ENCODE measurements at regions not wholly inside any gene's neighbourhood (a gene's known extent, or its start where the extent isn't known, plus 50 kb on each side); places are given as distances from the start of the nearest gene placed in this dataset.
A peak's percentile ranks its signal among the peaks of the same experiment; 100 is the strongest.

DNA sequence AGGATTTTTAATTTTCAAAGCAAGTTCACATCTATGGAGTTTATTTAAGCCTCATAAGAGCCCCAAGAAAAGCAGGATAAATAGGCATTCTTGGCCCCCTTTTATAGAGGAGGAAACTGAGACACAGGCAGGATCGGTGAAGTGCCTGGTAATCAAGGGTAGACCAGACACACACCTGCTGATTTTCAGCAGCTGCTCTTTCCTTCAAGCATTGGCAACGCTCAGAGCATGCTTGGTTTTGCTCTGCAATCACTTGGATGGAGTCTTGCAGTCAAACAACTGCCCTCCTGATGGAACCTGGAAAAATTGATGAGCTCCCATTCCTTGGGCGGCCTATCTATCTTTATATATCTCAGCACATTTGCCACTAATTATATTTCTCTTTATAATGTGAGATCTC, 478.9 kb upstream of the CAMK1G start:
- DNase-seq (ENCODE audit: low spot score) (no peak), ATAC-seq (ENCODE audit: low read depth) (no peak)
- H3K9me3 ChIP-seq (ENCODE audit: severe bottlenecking) = no peaks in the 10 kb centered on the region
- TF ChIP-seq, protein P1, sequence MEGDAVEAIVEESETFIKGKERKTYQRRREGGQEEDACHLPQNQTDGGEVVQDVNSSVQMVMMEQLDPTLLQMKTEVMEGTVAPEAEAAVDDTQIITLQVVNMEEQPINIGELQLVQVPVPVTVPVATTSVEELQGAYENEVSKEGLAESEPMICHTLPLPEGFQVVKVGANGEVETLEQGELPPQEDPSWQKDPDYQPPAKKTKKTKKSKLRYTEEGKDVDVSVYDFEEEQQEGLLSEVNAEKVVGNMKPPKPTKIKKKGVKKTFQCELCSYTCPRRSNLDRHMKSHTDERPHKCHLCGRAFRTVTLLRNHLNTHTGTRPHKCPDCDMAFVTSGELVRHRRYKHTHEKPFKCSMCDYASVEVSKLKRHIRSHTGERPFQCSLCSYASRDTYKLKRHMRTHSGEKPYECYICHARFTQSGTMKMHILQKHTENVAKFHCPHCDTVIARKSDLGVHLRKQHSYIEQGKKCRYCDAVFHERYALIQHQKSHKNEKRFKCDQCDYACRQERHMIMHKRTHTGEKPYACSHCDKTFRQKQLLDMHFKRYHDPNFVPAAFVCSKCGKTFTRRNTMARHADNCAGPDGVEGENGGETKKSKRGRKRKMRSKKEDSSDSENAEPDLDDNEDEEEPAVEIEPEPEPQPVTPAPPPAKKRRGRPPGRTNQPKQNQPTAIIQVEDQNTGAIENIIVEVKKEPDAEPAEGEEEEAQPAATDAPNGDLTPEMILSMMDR (IDR thresholded peaks at IDR 0.05; ENCODE audit: poor library complexity, severe bottlenecking) = no peak
- no peaks in the 10 kb centered on the region for H3K27me3 ChIP-seq (ENCODE audit: insufficient read depth, poor library complexity, severe bottlenecking)
- H3K4me3 ChIP-seq (ENCODE audit: severe bottlenecking) = no peak overlapping the region
- H3K36me3 ChIP-seq (ENCODE audit: low read depth) = no peaks in the 10 kb centered on the region
- H3K4me1 ChIP-seq (ENCODE audit: insufficient read depth, poor library complexity, severe bottlenecking) = no peaks in the 10 kb centered on the region
- H3K27ac ChIP-seq (ENCODE audit: poor library complexity, severe bottlenecking) = no peak overlapping the region

DNA sequence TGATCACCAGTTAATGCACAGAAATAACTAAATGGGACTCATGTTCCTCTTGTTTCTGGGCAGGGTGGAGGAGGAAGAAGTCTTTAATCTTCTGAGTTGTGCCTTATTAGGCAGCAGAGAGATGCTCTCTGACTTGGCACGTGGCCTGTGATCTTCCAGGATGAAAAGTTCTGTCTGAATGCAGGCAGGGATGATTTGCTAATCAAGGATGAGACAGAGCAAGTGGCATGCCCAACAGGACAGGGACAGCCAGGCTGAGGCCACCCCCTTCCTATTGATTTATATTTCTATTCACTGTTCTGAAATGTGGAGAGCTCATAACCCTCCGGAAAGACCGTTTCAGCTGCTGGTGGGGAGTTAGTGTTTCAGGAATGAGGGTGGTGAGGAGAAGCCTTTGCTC, 477.8 kb upstream of the CAMK1G start:
- H3K9me3 ChIP-seq (ENCODE audit: severe bottlenecking) = no peaks in the 10 kb centered on the region
- no peaks in the 10 kb centered on the region for H3K27me3 ChIP-seq (ENCODE audit: insufficient read depth, poor library complexity, severe bottlenecking)
- H3K36me3 ChIP-seq (ENCODE audit: low read depth) = no peaks in the 10 kb centered on the region
- DNase-seq (ENCODE audit: low spot score) (no peak), ATAC-seq (ENCODE audit: low read depth) (no peak)
- no peak overlapping the region for H3K27ac ChIP-seq (ENCODE audit: poor library complexity, severe bottlenecking)
- no peaks in the 10 kb centered on the region for H3K4me1 ChIP-seq (ENCODE audit: insufficient read depth, poor library complexity, severe bottlenecking)
- TF ChIP-seq, protein P1 (IDR thresholded peaks at IDR 0.05; ENCODE audit: poor library complexity, severe bottlenecking) = no peak
- no peak overlapping the region for H3K4me3 ChIP-seq (ENCODE audit: severe bottlenecking)

DNA sequence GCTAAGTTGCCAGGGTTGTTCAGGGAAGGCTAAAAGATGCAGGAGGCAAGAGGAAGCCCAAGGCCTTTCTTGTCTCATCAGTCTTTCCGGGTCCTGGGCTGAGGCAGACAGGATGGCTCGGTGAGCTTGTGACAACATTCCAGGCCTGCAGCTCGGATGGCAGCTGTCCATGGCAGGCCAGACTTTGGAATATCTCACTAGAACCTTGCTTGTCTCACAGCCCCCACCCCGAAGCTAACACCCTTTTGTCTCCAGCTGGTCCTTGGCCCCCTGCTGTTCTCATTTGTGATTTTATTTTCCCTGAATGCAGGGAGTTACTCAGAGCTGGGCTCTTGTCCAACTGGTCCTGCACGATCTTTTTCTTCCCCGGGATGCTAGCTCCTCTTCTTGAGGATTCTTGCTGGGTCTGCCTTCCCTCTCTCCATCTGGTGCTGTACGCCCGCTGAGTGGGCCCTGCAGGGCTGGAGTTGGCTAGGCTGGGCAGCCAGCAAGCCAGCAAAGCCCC, 477.2 kb upstream of the CAMK1G start:
- no peaks in the 10 kb centered on the region for H3K36me3 ChIP-seq (ENCODE audit: low read depth)
- no peaks in the 10 kb centered on the region for H3K27me3 ChIP-seq (ENCODE audit: insufficient read depth, poor library complexity, severe bottlenecking)
- ATAC-seq (ENCODE audit: low read depth) (no peak), DNase-seq (ENCODE audit: low spot score) (no peak)
- no peak overlapping the region for H3K4me3 ChIP-seq (ENCODE audit: severe bottlenecking)
- TF ChIP-seq, protein P1 (IDR thresholded peaks at IDR 0.05; ENCODE audit: poor library complexity, severe bottlenecking) = peak; percentile 7
- no peaks in the 10 kb centered on the region for H3K9me3 ChIP-seq (ENCODE audit: severe bottlenecking)
- no peaks in the 10 kb centered on the region for H3K4me1 ChIP-seq (ENCODE audit: insufficient read depth, poor library complexity, severe bottlenecking)
- no peak overlapping the region for H3K27ac ChIP-seq (ENCODE audit: poor library complexity, severe bottlenecking)

- H3K9me3 ChIP-seq (ENCODE audit: severe bottlenecking) = no peaks in the 10 kb centered on the region
- H3K27me3 ChIP-seq (ENCODE audit: insufficient read depth, poor library complexity, severe bottlenecking) = no peaks in the 10 kb centered on the region
- no peaks in the 10 kb centered on the region for H3K4me1 ChIP-seq (ENCODE audit: insufficient read depth, poor library complexity, severe bottlenecking)
- H3K36me3 ChIP-seq (ENCODE audit: low read depth) = no peaks in the 10 kb centered on the region
- TF ChIP-seq, protein P1 (IDR thresholded peaks at IDR 0.05; ENCODE audit: poor library complexity, severe bottlenecking) = no peak
- no peak for ATAC-seq (ENCODE audit: low read depth)
- DNase-seq (ENCODE audit: low spot score) = no peak
- H3K27ac ChIP-seq (ENCODE audit: poor library complexity, severe bottlenecking) = no peak overlapping the region
- H3K4me3 ChIP-seq (ENCODE audit: severe bottlenecking) = no peak overlapping the region
Measured at GRCh38 chr1:209106861-209107260, 476.7 kb upstream of the CAMK1G start.

- no peak overlapping the region for H3K4me3 ChIP-seq (ENCODE audit: severe bottlenecking)
- no peak overlapping the region for H3K27ac ChIP-seq (ENCODE audit: poor library complexity, severe bottlenecking)
- no peaks in the 10 kb centered on the region for H3K4me1 ChIP-seq (ENCODE audit: insufficient read depth, poor library complexity, severe bottlenecking)
- DNase-seq (ENCODE audit: low spot score) (no peak), ATAC-seq (ENCODE audit: low read depth) (no peak)
- H3K36me3 ChIP-seq (ENCODE audit: low read depth) = no peaks in the 10 kb centered on the region
- TF ChIP-seq, protein P1 (IDR thresholded peaks at IDR 0.05; ENCODE audit: poor library complexity, severe bottlenecking) = no peak
- H3K27me3 ChIP-seq (ENCODE audit: insufficient read depth, poor library complexity, severe bottlenecking) = no peaks in the 10 kb centered on the region
- no peaks in the 10 kb centered on the region for H3K9me3 ChIP-seq (ENCODE audit: severe bottlenecking)
Measured at GRCh38 chr1:209107535-209107934, 476.0 kb upstream of the CAMK1G start.

Data from RWPE2 (cell line).